ENCODE measurements at regions not wholly inside any gene's neighbourhood (a gene's known extent, or its start where the extent isn't known, plus 50 kb on each side); places are given as distances from the start of the nearest gene placed in this dataset.

DNA sequence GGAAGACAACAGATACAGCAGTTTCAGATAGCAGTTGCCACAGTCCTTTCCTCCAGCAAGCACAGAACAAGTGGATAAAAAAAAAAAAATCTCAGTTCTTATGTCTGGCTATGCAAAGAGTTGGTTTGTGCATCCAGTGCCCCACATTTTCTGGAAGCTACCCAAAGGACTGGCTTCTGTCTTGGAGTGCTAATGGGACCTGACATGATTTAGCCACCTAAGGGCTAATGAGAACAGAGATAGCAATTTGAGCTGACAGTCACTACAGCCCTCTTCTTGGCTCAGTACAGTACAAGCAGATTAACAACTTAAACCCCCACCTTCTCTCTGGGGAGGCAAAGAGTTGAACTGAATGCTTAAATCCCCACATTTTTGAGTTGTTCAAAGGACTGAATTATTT lies 976.8 kb downstream of the TBC1D32 start:
- TF ChIP-seq, protein P1, sequence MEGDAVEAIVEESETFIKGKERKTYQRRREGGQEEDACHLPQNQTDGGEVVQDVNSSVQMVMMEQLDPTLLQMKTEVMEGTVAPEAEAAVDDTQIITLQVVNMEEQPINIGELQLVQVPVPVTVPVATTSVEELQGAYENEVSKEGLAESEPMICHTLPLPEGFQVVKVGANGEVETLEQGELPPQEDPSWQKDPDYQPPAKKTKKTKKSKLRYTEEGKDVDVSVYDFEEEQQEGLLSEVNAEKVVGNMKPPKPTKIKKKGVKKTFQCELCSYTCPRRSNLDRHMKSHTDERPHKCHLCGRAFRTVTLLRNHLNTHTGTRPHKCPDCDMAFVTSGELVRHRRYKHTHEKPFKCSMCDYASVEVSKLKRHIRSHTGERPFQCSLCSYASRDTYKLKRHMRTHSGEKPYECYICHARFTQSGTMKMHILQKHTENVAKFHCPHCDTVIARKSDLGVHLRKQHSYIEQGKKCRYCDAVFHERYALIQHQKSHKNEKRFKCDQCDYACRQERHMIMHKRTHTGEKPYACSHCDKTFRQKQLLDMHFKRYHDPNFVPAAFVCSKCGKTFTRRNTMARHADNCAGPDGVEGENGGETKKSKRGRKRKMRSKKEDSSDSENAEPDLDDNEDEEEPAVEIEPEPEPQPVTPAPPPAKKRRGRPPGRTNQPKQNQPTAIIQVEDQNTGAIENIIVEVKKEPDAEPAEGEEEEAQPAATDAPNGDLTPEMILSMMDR (IDR thresholded peaks at IDR 0.05), result no peak
- TF ChIP-seq EP300 (IDR thresholded peaks at IDR 0.05), result no peak
- no peak for TF ChIP-seq POLR2A (IDR thresholded peaks at IDR 0.05)

Measured in sigmoid colon (tissue), 4 donors.